ENCODE measurements at regions not wholly inside any gene's neighbourhood (a gene's known extent, or its start where the extent isn't known, plus 50 kb on each side); places are given as distances from the start of the nearest gene placed in this dataset.

DNA sequence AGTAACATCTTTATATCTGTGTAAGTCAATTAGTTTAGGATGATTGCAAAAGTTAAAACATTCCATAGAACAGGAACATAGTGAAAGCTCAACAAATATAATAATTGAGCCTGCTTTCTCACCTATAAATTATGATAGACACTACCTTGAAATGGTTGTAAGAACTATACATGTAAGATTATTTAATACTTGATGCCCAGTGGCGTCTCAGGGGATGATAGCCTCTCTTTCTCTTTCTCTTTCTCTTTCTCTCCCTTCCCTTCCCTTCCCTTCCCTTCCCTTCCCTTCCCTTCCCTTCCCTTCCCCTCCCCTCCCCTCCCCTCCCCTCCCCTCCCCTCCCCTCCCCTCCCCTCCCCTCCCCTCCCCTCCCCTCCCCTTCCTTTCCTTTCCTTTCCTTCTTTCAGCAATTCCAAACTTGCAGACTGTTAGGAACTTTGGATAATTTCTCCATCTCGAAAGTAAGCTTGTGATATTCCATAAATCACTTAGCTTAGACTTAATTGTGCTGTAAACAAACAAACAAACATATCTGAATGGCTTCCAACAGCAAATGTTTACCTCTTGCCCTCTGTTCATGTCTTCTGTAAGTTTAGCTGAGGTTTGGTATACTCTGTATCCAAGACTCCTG lies 1102.7 kb downstream of the TSN start:
- TF ChIP-seq, protein P1, sequence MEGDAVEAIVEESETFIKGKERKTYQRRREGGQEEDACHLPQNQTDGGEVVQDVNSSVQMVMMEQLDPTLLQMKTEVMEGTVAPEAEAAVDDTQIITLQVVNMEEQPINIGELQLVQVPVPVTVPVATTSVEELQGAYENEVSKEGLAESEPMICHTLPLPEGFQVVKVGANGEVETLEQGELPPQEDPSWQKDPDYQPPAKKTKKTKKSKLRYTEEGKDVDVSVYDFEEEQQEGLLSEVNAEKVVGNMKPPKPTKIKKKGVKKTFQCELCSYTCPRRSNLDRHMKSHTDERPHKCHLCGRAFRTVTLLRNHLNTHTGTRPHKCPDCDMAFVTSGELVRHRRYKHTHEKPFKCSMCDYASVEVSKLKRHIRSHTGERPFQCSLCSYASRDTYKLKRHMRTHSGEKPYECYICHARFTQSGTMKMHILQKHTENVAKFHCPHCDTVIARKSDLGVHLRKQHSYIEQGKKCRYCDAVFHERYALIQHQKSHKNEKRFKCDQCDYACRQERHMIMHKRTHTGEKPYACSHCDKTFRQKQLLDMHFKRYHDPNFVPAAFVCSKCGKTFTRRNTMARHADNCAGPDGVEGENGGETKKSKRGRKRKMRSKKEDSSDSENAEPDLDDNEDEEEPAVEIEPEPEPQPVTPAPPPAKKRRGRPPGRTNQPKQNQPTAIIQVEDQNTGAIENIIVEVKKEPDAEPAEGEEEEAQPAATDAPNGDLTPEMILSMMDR (IDR thresholded peaks at IDR 0.05; ENCODE audit: insufficient read depth in 1 of 2, low read depth in 1 of 2, low read length in 1 of 2, severe bottlenecking in 1 of 2, unreplicated experiment in 1 of 2): no peak
- peaks cover 22% of the 10 kb centered on the region for H3K9me3 Mint-ChIP-seq (ENCODE audit: unreplicated experiment)
- H3K4me3 Mint-ChIP-seq (ENCODE audit: unreplicated experiment): no peak overlapping the region
- Histone ChIP-seq H3K4me3 (ENCODE audit: low read depth, low read length) (no peak overlapping the region), H3K4me1 (no peaks in the 10 kb centered on the region), H3K9me3 (no peaks in the 10 kb centered on the region), H3K36me3 (ENCODE audit: control insufficient read depth, insufficient read depth, low read length) (no peaks in the 10 kb centered on the region), H3K27me3 (replicated peaks; ENCODE audit: control insufficient read depth, insufficient read depth, low read length) (no peaks in the 10 kb centered on the region)
- DNase-seq: no peak
- POLR2A ChIA-PET: interaction anchor here (0.6 kb wide), 1 partner anchor 19 kb away, joined by 3 read pairs; no protein-coding TSS in a partner anchor
- no TSS peak for BruUV-seq (replicated peaks)
- peaks cover 4% of the 10 kb centered on the region for H3K27me3 Mint-ChIP-seq (ENCODE audit: insufficient read depth, unreplicated experiment)
- no peaks in the 10 kb centered on the region for H3K36me3 Mint-ChIP-seq (ENCODE audit: insufficient read depth, unreplicated experiment)
- intact Hi-C loops (cut with micrococcal nuclease; ENCODE audit: unreplicated experiment): no loop called here
- CTCF ChIA-PET: no interaction called here
- no peaks in the 10 kb centered on the region for H3K4me1 Mint-ChIP-seq (ENCODE audit: low read depth, unreplicated experiment)
- no peak overlapping the region for H3K27ac Mint-ChIP-seq (ENCODE audit: unreplicated experiment)

GRCh38 chr2:122858813-122859212 lies 1103.4 kb downstream of the TSN start:
- H3K27ac Mint-ChIP-seq (ENCODE audit: unreplicated experiment): no peak overlapping the region
- H3K27me3 Mint-ChIP-seq (ENCODE audit: insufficient read depth, unreplicated experiment): peaks cover 4% of the 10 kb centered on the region
- H3K4me1 ChIP-seq: no peaks in the 10 kb centered on the region
- H3K36me3 Mint-ChIP-seq (ENCODE audit: insufficient read depth, unreplicated experiment): no peaks in the 10 kb centered on the region
- ChIA-PET POLR2A (no interaction called here), CTCF (no interaction called here)
- TF ChIP-seq, protein P1 (IDR thresholded peaks at IDR 0.05; ENCODE audit: insufficient read depth in 1 of 2, low read depth in 1 of 2, low read length in 1 of 2, severe bottlenecking in 1 of 2, unreplicated experiment in 1 of 2): no peak
- H3K9me3 Mint-ChIP-seq (ENCODE audit: unreplicated experiment): peaks cover 16% of the 10 kb centered on the region
- DNase-seq: no peak
- no TSS peak for BruUV-seq (replicated peaks)
- no peak overlapping the region for H3K4me3 ChIP-seq (ENCODE audit: low read depth, low read length)
- no peaks in the 10 kb centered on the region for H3K27me3 ChIP-seq (replicated peaks; ENCODE audit: control insufficient read depth, insufficient read depth, low read length)
- no peak overlapping the region for H3K4me3 Mint-ChIP-seq (ENCODE audit: unreplicated experiment)
- intact Hi-C loops (cut with micrococcal nuclease; ENCODE audit: unreplicated experiment): no loop called here
- H3K9me3 ChIP-seq: no peaks in the 10 kb centered on the region
- no peaks in the 10 kb centered on the region for H3K36me3 ChIP-seq (ENCODE audit: control insufficient read depth, insufficient read depth, low read length)
- no peaks in the 10 kb centered on the region for H3K4me1 Mint-ChIP-seq (ENCODE audit: low read depth, unreplicated experiment)

DNA sequence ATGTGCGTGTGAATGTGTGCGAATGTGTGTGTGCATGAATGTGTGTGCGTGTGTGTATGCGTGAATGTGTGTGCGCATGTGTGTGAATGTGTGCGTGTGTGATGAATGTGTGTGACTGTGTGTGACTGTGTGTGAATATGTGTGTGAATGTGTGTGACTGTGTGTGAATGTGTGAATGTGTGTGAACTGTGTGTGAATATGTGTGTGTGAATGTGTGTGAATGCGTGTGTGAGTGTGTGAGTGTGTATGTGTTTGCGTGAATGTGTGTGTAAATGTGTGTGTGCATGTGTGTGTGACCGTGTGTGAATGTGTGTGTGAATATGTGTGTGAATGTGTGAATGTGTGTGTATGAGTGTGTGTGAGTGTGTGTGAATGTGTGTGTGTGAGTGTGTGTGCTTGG lies 1103.8 kb downstream of the TSN start:
- H3K27me3 ChIP-seq (replicated peaks; ENCODE audit: control insufficient read depth, insufficient read depth, low read length): no peaks in the 10 kb centered on the region
- intact Hi-C loops (cut with micrococcal nuclease; ENCODE audit: unreplicated experiment): no loop called here
- H3K9me3 ChIP-seq: no peaks in the 10 kb centered on the region
- no peaks in the 10 kb centered on the region for H3K36me3 Mint-ChIP-seq (ENCODE audit: insufficient read depth, unreplicated experiment)
- H3K4me3 ChIP-seq (ENCODE audit: low read depth, low read length): no peak overlapping the region
- CTCF ChIA-PET: no interaction called here
- DNase-seq: no peak
- no TSS peak for BruUV-seq (replicated peaks)
- no peaks in the 10 kb centered on the region for H3K4me1 ChIP-seq
- TF ChIP-seq, protein P1 (IDR thresholded peaks at IDR 0.05; ENCODE audit: insufficient read depth in 1 of 2, low read depth in 1 of 2, low read length in 1 of 2, severe bottlenecking in 1 of 2, unreplicated experiment in 1 of 2): no peak
- no peaks in the 10 kb centered on the region for H3K4me1 Mint-ChIP-seq (ENCODE audit: low read depth, unreplicated experiment)
- H3K4me3 Mint-ChIP-seq (ENCODE audit: unreplicated experiment): no peak overlapping the region
- peaks cover 13% of the 10 kb centered on the region for H3K9me3 Mint-ChIP-seq (ENCODE audit: unreplicated experiment)
- H3K27ac Mint-ChIP-seq (ENCODE audit: unreplicated experiment): no peak overlapping the region
- POLR2A ChIA-PET: no interaction called here
- H3K36me3 ChIP-seq (ENCODE audit: control insufficient read depth, insufficient read depth, low read length): no peaks in the 10 kb centered on the region
- H3K27me3 Mint-ChIP-seq (ENCODE audit: insufficient read depth, unreplicated experiment): peaks cover 4% of the 10 kb centered on the region
